GM12878 (cell line): ENCODE measurements at regions not wholly inside any gene's neighbourhood (a gene's known extent, or its start where the extent isn't known, plus 50 kb on each side); places are given as distances from the start of the nearest gene placed in this dataset.

Source experiments
- ATAC-seq: fragments of 200-7000 bp; cut with Tn5 transposase; 3 replicates; pipeline ENCODE4 v1.9.1; 2020; ENCODE audit warnings: mild to moderate bottlenecking, moderate library complexity
- BruUV-seq: library from RNA; stranded (reverse); fragments of 400-500 nt; replicated peaks from 2 replicates; lab custom pipeline; 2021; lab: Mats Ljungman, UMichigan
- CTCF ChIA-PET: fragments of 300-600 bp; sonication (Branson Sonifier 250); formaldehyde crosslinking; extraction: SDS; loops from one replicate; lab custom pipeline; 2021; ENCODE audit warnings: inconsistent platforms; lab: Yijun Ruan, JAX
- POLR2A ChIA-PET: fragments of 350-600 bp; formaldehyde crosslinking; extraction: SDS; loops from one replicate; lab custom pipeline; 2021; ENCODE audit warnings: inconsistent platforms; lab: Charles Lee
- RAD21 ChIA-PET: fragments of 300-600 bp; sonication (Branson Sonifier 250); formaldehyde crosslinking; loops from one replicate; lab custom pipeline; 2023; ENCODE audit warnings: antibody characterized with exemption; ENCODE audit not compliant: unreplicated experiment; lab: Charles Lee
- SMC1A ChIA-PET: fragments of 300-600 bp; sonication (Branson Sonifier 250); formaldehyde crosslinking; loops from one replicate; lab custom pipeline; 2023; ENCODE audit not compliant: unreplicated experiment, uncharacterized antibody; lab: Charles Lee
- DNase-seq: peaks from one replicate; pipeline ENCODE4 v3.0.0-alpha.2; 2011; ENCODE audit warnings: low read depth, low spot score
- FAIRE-seq: peaks from 3 replicates; lab custom pipeline; 2011; peaks lifted over from hg19 to GRCh38; lab: Jason Lieb, UNC
- H2AFZ ChIP-seq: 2 replicates; pipeline ENCODE4 v1.6.0; 2011; ENCODE audit warnings: low read depth, low read length, control low read depth; ENCODE audit not compliant: control insufficient read depth
- H3K27ac ChIP-seq: 2 replicates; pipeline ENCODE4 v1.5.1; 2011; ENCODE audit warnings: control low read depth; ENCODE audit not compliant: control insufficient read depth, insufficient read depth
- H3K27me3 ChIP-seq, 2 experiments: replicated peaks in 1 of 2; 2 replicates each; pipeline versions ENCODE4 v1.6.0 to v1.6.1; 2011; ENCODE audit warnings: low read length in 1 of 2; ENCODE audit not compliant: control insufficient read depth in 2 of 2, insufficient read depth in 2 of 2
- H3K36me3 ChIP-seq, 2 experiments: 2 replicates each; pipeline ENCODE4 v1.5.1; 2011; ENCODE audit warnings: low read length in 1 of 2; ENCODE audit not compliant: control insufficient read depth in 2 of 2, insufficient read depth in 2 of 2
- H3K4me1 ChIP-seq: 2 replicates; pipeline ENCODE4 v1.6.1; 2011; ENCODE audit warnings: mild to moderate bottlenecking, low read length, moderate library complexity, mixed read lengths; ENCODE audit not compliant: control insufficient read depth, insufficient read depth
- H3K4me2 ChIP-seq: 2 replicates; pipeline ENCODE4 v1.6.0; 2011; ENCODE audit warnings: control low read depth; ENCODE audit not compliant: control insufficient read depth, insufficient read depth
- H3K4me3 ChIP-seq: fragments of 200-600 bp; sonication (generic); 2 replicates; pipeline ENCODE4 v1.5.1; 2016
- H3K79me2 ChIP-seq: 2 replicates; pipeline ENCODE4 v1.6.0; 2011; ENCODE audit warnings: low read length; ENCODE audit not compliant: control insufficient read depth, insufficient read depth
- H3K9ac ChIP-seq: 2 replicates; pipeline ENCODE4 v1.8.0; 2011; ENCODE audit warnings: low read length, control low read depth, mixed read lengths; ENCODE audit not compliant: control insufficient read depth, insufficient read depth
- H3K9me3 ChIP-seq: replicated peaks from 3 replicates; pipeline ENCODE4 v1.5.1; 2011; ENCODE audit warnings: mild to moderate bottlenecking, low read length; ENCODE audit not compliant: control insufficient read depth, insufficient read depth
- H4K20me1 ChIP-seq: 2 replicates; pipeline ENCODE4 v1.6.0; 2011; ENCODE audit not compliant: control insufficient read depth, insufficient read depth
- BCL3 ChIP-seq: IDR thresholded peaks from 2 replicates; pipeline ENCODE4 v1.6.1; 2011; ENCODE audit warnings: borderline replicate concordance, low read depth, mild to moderate bottlenecking, moderate library complexity, low read length; ENCODE audit not compliant: insufficient read depth, poor library complexity, severe bottlenecking
- CHD4 ChIP-seq: fragments of 200-600 bp; sonication (generic); IDR thresholded peaks from 2 replicates; pipeline ENCODE4 v1.6.1; 2016; ENCODE audit warnings: mild to moderate bottlenecking
- E2F4 ChIP-seq: IDR thresholded peaks from 2 replicates; pipeline ENCODE4 v1.6.1; 2012; ENCODE audit warnings: low read depth, low read length, improper control_type of control experiment
- ELK1 ChIP-seq: IDR thresholded peaks from 2 replicates; pipeline ENCODE4 v1.6.1; 2012; ENCODE audit warnings: low read depth, low read length, improper control_type of control experiment
- MTA2 ChIP-seq: fragments of 450-650 bp; IDR thresholded peaks from 2 replicates; pipeline ENCODE4 v1.6.1; 2016; ENCODE audit warnings: low read depth, mild to moderate bottlenecking, moderate library complexity
- NFIC ChIP-seq: IDR thresholded peaks from 2 replicates; pipeline ENCODE4 v1.6.1; 2012; ENCODE audit warnings: low read depth, mild to moderate bottlenecking, inconsistent platforms, low read length, moderate library complexity
- POU2F2 ChIP-seq: IDR thresholded peaks from 3 replicates; pipeline ENCODE4 v1.6.1; 2011; ENCODE audit warnings: low read depth, mild to moderate bottlenecking, low read length, borderline replicate concordance
- RCOR1 ChIP-seq: conservative IDR thresholded peaks from 2 replicates; pipeline ENCODE4 v1.6.1; 2012; ENCODE audit warnings: low read depth, low read length, improper control_type of control experiment
- RFX5 ChIP-seq: IDR thresholded peaks from 2 replicates; pipeline ENCODE4 v1.6.1; 2011; ENCODE audit warnings: low read depth, low read length, improper control_type of control experiment
- RUNX3 ChIP-seq: IDR thresholded peaks from 2 replicates; pipeline ENCODE4 v1.6.1; 2012; ENCODE audit warnings: low read length, inconsistent platforms
- TCF7 ChIP-seq: IDR thresholded peaks from 2 replicates; pipeline ENCODE4 v1.6.1; 2014; ENCODE audit warnings: antibody characterized with exemption, borderline replicate concordance
- WGBS: methylation state at CpG from one replicate; pipeline ENCODE4 v1.1.6; 2016; ENCODE audit warnings: low lambda C conversion rate; ENCODE audit not compliant: insufficient replicate concordance, insufficient coverage; ENCODE audit errors: missing lambda C conversion rate; 5-methylcytosine and 5-hydroxymethylcytosine counted together
- in situ Hi-C: fragments of 300-500 bp; cut with MboI; formaldehyde crosslinking; loops from 9 replicates; pipeline ENCODE4 v1.14.3; 2018; ENCODE audit warnings: mixed read lengths
- intact Hi-C: fragments of 100-400 bp; cut with micrococcal nuclease; formaldehyde crosslinking; loops from one replicate; pipeline ENCODE4 v1.14.2; 2022; ENCODE audit not compliant: unreplicated experiment

GRCh38 chr7:112873831-112874553 lies 83.8 kb upstream of the TMEM168 start:
- no peak overlapping the region for H3K27ac ChIP-seq
- intact Hi-C loops: no loop called here
- no peaks in the 10 kb centered on the region for H3K27me3 ChIP-seq
- H3K4me1 ChIP-seq: peaks cover 5% of the 10 kb centered on the region; the same call in 1 of the 2 replicates
- no peak overlapping the region for H2AFZ ChIP-seq
- FAIRE-seq (no peak), DNase-seq (peak; percentile 4), ATAC-seq (peak; percentile 73)
- H3K79me2 ChIP-seq: no peaks in the 10 kb centered on the region
- ChIA-PET POLR2A (no interaction called here), CTCF (interaction anchor here (0.7 to 1.5 kb wide), 2 partner anchors 84 to 837 kb away, joined by 3 read pairs; partner anchors contain the start of gene TMEM168), RAD21 (no interaction called here), SMC1A (interaction anchor here (0.6 to 1.4 kb wide), 2 partner anchors 15 to 122 kb away, joined by 3 to 5 read pairs; no protein-coding TSS in a partner anchor)
- TF ChIP-seq RFX5 (no peak), RCOR1 (no peak), BCL3 (no peak), TCF7 (no peak), POU2F2 (peak; percentile 20; the same call in 1 of the 3 replicates), E2F4 (no peak), CHD4 (no peak), MTA2 (0 out of 2 replicates have a peak, but pooled peaks have one; percentile 27), ELK1 (no peak), NFIC (0 out of 2 replicates have a peak, but pooled peaks have one; percentile 26), RUNX3 (peak; percentile 75)
- WGBS: 52% methylated on average over 4 of the region's 4 CpGs
- H4K20me1 ChIP-seq: no peaks in the 10 kb centered on the region
- H3K4me3 ChIP-seq: no peak overlapping the region
- peaks cover 0 to 1% of the 10 kb centered on the region in 2 experiments; a peak in 1 of 4 replicates for H3K36me3 ChIP-seq
- in situ Hi-C loops: no loop called here
- H3K9me3 ChIP-seq: peaks cover 9% of the 10 kb centered on the region; the same call in 2 of the 3 replicates
- no peak overlapping the region for H3K4me2 ChIP-seq
- BruUV-seq: no TSS peak
- H3K9ac ChIP-seq: no peak overlapping the region
